ENCODE measurements at regions not wholly inside any gene's neighbourhood (a gene's known extent, or its start where the extent isn't known, plus 50 kb on each side); places are given as distances from the start of the nearest gene placed in this dataset.

DNA sequence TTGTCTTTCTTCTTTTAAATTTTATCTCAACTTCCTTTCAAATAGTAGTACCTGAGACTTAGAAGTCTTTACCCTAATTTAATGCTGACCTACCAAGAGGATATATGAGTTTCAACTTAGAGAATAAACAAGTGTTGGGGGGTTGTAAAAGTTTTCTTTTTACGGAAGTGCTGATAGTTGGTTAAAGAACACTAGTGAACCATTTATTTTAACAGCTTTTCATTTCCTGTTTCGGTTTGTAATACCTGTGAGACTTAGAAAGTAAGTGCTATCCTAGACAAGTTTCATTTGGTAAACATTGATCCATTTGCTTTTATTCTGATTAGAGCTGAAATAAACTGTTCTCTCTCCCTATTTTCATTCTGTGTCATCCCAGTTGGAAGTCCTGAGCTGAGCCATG lies 683.1 kb upstream of the SORCS1 start:
- H3K4me3 ChIP-seq (ENCODE audit: low read depth, low read length) = no peak overlapping the region
- no peak overlapping the region for H3K4me3 Mint-ChIP-seq (ENCODE audit: unreplicated experiment)
- no peaks in the 10 kb centered on the region for H3K27me3 Mint-ChIP-seq (ENCODE audit: insufficient read depth, unreplicated experiment)
- H3K9me3 ChIP-seq = no peaks in the 10 kb centered on the region
- ChIA-PET POLR2A (no interaction called here), CTCF (no interaction called here)
- H3K36me3 ChIP-seq (ENCODE audit: control insufficient read depth, insufficient read depth, low read length) = no peaks in the 10 kb centered on the region
- H3K4me1 ChIP-seq = no peaks in the 10 kb centered on the region
- H3K36me3 Mint-ChIP-seq (ENCODE audit: insufficient read depth, unreplicated experiment) = no peaks in the 10 kb centered on the region
- H3K27me3 ChIP-seq (replicated peaks; ENCODE audit: control insufficient read depth, insufficient read depth, low read length) = no peaks in the 10 kb centered on the region
- TF ChIP-seq, protein P1, sequence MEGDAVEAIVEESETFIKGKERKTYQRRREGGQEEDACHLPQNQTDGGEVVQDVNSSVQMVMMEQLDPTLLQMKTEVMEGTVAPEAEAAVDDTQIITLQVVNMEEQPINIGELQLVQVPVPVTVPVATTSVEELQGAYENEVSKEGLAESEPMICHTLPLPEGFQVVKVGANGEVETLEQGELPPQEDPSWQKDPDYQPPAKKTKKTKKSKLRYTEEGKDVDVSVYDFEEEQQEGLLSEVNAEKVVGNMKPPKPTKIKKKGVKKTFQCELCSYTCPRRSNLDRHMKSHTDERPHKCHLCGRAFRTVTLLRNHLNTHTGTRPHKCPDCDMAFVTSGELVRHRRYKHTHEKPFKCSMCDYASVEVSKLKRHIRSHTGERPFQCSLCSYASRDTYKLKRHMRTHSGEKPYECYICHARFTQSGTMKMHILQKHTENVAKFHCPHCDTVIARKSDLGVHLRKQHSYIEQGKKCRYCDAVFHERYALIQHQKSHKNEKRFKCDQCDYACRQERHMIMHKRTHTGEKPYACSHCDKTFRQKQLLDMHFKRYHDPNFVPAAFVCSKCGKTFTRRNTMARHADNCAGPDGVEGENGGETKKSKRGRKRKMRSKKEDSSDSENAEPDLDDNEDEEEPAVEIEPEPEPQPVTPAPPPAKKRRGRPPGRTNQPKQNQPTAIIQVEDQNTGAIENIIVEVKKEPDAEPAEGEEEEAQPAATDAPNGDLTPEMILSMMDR (IDR thresholded peaks at IDR 0.05; ENCODE audit: insufficient read depth in 1 of 2, low read depth in 1 of 2, low read length in 1 of 2, severe bottlenecking in 1 of 2, unreplicated experiment in 1 of 2) = no peak
- H3K4me1 Mint-ChIP-seq (ENCODE audit: low read depth, unreplicated experiment) = no peaks in the 10 kb centered on the region
- BruUV-seq (replicated peaks) = no TSS peak
- no peak for DNase-seq
- intact Hi-C loops (cut with micrococcal nuclease; ENCODE audit: unreplicated experiment) = no loop called here
- H3K27ac Mint-ChIP-seq (ENCODE audit: unreplicated experiment) = no peak overlapping the region
- no peaks in the 10 kb centered on the region for H3K9me3 Mint-ChIP-seq (ENCODE audit: unreplicated experiment)

DNA sequence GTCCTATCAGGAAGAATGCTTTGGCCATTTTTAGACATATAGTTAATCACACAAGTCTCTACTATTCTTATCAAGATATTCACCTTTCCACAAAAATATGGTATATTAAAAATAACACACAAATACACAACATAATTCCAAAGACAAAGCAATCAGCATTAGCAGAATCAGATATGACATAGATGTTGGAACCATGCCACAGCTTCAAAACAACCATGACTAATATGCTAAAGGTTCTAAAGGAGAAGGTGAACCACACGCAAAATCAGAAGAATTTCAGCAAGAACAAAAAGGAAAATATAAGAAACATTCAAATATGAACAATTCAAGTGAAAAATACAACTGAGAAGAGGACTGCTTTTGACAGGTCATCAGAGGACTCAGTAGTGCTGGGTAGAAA lies 670.2 kb upstream of the SORCS1 start:
- ChIA-PET POLR2A (no interaction called here), CTCF (no interaction called here)
- Histone ChIP-seq H3K4me1 (no peaks in the 10 kb centered on the region), H3K27me3 (replicated peaks; ENCODE audit: control insufficient read depth, insufficient read depth, low read length) (no peaks in the 10 kb centered on the region), H3K9me3 (no peaks in the 10 kb centered on the region), H3K36me3 (ENCODE audit: control insufficient read depth, insufficient read depth, low read length) (no peaks in the 10 kb centered on the region), H3K4me3 (ENCODE audit: low read depth, low read length) (no peak overlapping the region)
- TF ChIP-seq, protein P1 (IDR thresholded peaks at IDR 0.05; ENCODE audit: insufficient read depth in 1 of 2, low read depth in 1 of 2, low read length in 1 of 2, severe bottlenecking in 1 of 2, unreplicated experiment in 1 of 2) = no peak
- Mint-ChIP-seq H3K9me3 (ENCODE audit: unreplicated experiment) (no peaks in the 10 kb centered on the region), H3K27me3 (ENCODE audit: insufficient read depth, unreplicated experiment) (no peaks in the 10 kb centered on the region), H3K4me3 (ENCODE audit: unreplicated experiment) (no peak overlapping the region), H3K36me3 (ENCODE audit: insufficient read depth, unreplicated experiment) (no peaks in the 10 kb centered on the region), H3K4me1 (ENCODE audit: low read depth, unreplicated experiment) (no peaks in the 10 kb centered on the region), H3K27ac (ENCODE audit: unreplicated experiment) (no peak overlapping the region)
- no TSS peak for BruUV-seq (replicated peaks)
- intact Hi-C loops (cut with micrococcal nuclease; ENCODE audit: unreplicated experiment) = no loop called here
- DNase-seq = no peak

DNA sequence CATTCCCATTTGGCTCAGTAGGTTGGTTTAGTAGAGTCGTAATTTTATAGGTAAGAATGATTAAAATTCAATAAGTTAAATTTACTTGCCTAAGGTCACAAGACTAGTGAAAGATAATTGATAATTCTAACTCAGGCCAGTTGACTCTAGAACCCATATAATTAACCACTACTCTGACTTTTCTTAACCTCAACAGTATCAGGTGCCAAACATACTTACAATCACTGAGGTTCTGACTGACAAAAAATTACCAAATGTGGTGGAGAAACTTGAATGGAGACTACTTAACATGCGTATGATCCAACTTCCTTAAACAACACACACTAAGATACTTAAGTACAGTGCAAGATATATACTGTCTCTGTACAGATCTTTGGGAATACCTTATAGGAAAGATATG lies 667.3 kb upstream of the SORCS1 start:
- no peaks in the 10 kb centered on the region for H3K9me3 Mint-ChIP-seq (ENCODE audit: unreplicated experiment)
- no peaks in the 10 kb centered on the region for H3K4me1 ChIP-seq
- CTCF ChIA-PET = no interaction called here
- no peaks in the 10 kb centered on the region for H3K36me3 Mint-ChIP-seq (ENCODE audit: insufficient read depth, unreplicated experiment)
- no peaks in the 10 kb centered on the region for H3K36me3 ChIP-seq (ENCODE audit: control insufficient read depth, insufficient read depth, low read length)
- H3K4me3 ChIP-seq (ENCODE audit: low read depth, low read length) = no peak overlapping the region
- no peak for DNase-seq
- no peaks in the 10 kb centered on the region for H3K27me3 Mint-ChIP-seq (ENCODE audit: insufficient read depth, unreplicated experiment)
- no peaks in the 10 kb centered on the region for H3K9me3 ChIP-seq
- TF ChIP-seq, protein P1 (IDR thresholded peaks at IDR 0.05; ENCODE audit: insufficient read depth in 1 of 2, low read depth in 1 of 2, low read length in 1 of 2, severe bottlenecking in 1 of 2, unreplicated experiment in 1 of 2) = no peak
- no peak overlapping the region for H3K27ac Mint-ChIP-seq (ENCODE audit: unreplicated experiment)
- no TSS peak for BruUV-seq (replicated peaks)
- H3K4me3 Mint-ChIP-seq (ENCODE audit: unreplicated experiment) = no peak overlapping the region
- H3K4me1 Mint-ChIP-seq (ENCODE audit: low read depth, unreplicated experiment) = no peaks in the 10 kb centered on the region
- intact Hi-C loops (cut with micrococcal nuclease; ENCODE audit: unreplicated experiment) = no loop called here
- POLR2A ChIA-PET = no interaction called here
- no peaks in the 10 kb centered on the region for H3K27me3 ChIP-seq (replicated peaks; ENCODE audit: control insufficient read depth, insufficient read depth, low read length)
